Testis (tissue), 2 donors: ENCODE measurements at regions not wholly inside any gene's neighbourhood (a gene's known extent, or its start where the extent isn't known, plus 50 kb on each side); places are given as distances from the start of the nearest gene placed in this dataset.

Experiments
- CTCF ChIP-seq, 3 experiments: fragments of 450-650 bp in 2 of 3; fragments of 200-600 bp in 1 of 3; sonication (generic) in 1 of 3; IDR thresholded peaks; one replicate each; pipeline ENCODE4 v1.5.1; 2016 to 2019; ENCODE audit warnings: antibody characterized with exemption in 3 of 3, mild to moderate bottlenecking in 2 of 3, moderate library complexity in 1 of 3
- POLR2A ChIP-seq: fragments of 450-650 bp; IDR thresholded peaks from one replicate; pipeline ENCODE4 v1.6.1; 2017; ENCODE audit warnings: antibody characterized with exemption, mild to moderate bottlenecking, moderate library complexity

GRCh38 chr3:89787979-89788378 is 680.6 kb downstream of the EPHA3 start:
- no peak for TF ChIP-seq POLR2A
- no peak for TF ChIP-seq CTCF (IDR thresholded peaks at IDR 0.05)
